Nephron (organoid): ENCODE measurements at regions not wholly inside any gene's neighbourhood (a gene's known extent, or its start where the extent isn't known, plus 50 kb on each side); places are given as distances from the start of the nearest gene placed in this dataset.

ENCODE experiments used
- H3K27ac Mint-ChIP-seq, 3 experiments: 2 replicates each; pipeline ENCODE4 v1.8.0; 2020; ENCODE audit warnings: mixed read lengths in 3 of 3, mild to moderate bottlenecking in 2 of 3, moderate library complexity in 1 of 3
- H3K27me3 Mint-ChIP-seq: 2 replicates; pipeline ENCODE4 v1.8.0; 2021; ENCODE audit warnings: low read depth, mild to moderate bottlenecking, moderate library complexity, mixed read lengths
- H3K36me3 Mint-ChIP-seq: 2 replicates; pipeline ENCODE4 v1.8.0; 2020; ENCODE audit warnings: low read depth, mixed read lengths
- H3K4me1 Mint-ChIP-seq: 2 replicates; pipeline ENCODE4 v1.8.0; 2020; ENCODE audit warnings: mixed read lengths
- H3K4me3 Mint-ChIP-seq, 3 experiments: 2 replicates each; pipeline ENCODE4 v1.8.0; 2020; ENCODE audit warnings: mild to moderate bottlenecking in 3 of 3, mixed read lengths in 3 of 3, moderate library complexity in 2 of 3
- H3K9me3 Mint-ChIP-seq: 2 replicates; pipeline ENCODE4 v1.8.0; 2020; ENCODE audit warnings: mixed read lengths
- CTCF ChIP-seq, 3 experiments: fragments of 200-600 bp; sonication (generic); IDR thresholded peaks; one replicate each; pipeline ENCODE4 v1.5.0; 2021; ENCODE audit warnings: antibody characterized with exemption in 3 of 3; ENCODE audit not compliant: unreplicated experiment in 3 of 3

GRCh38 chr5:9955586-9955985, 294.1 kb downstream of the ATPSCKMT start:
- Mint-ChIP-seq H3K27ac (no peak overlapping the region), H3K4me1 (no peaks in the 10 kb centered on the region), H3K27me3 (no peaks in the 10 kb centered on the region), H3K4me3 (no peak overlapping the region), H3K36me3 (no peaks in the 10 kb centered on the region), H3K9me3 (no peaks in the 10 kb centered on the region)
- no peak for TF ChIP-seq CTCF (IDR thresholded peaks at IDR 0.05; ENCODE audit: unreplicated experiment in 3 of 3)

GRCh38 chr5:9954869-9955268, 294.8 kb downstream of the ATPSCKMT start:
- H3K27me3 Mint-ChIP-seq = no peaks in the 10 kb centered on the region
- H3K9me3 Mint-ChIP-seq = peaks cover 3% of the 10 kb centered on the region
- H3K27ac Mint-ChIP-seq = no peak overlapping the region
- no peaks in the 10 kb centered on the region for H3K4me1 Mint-ChIP-seq
- TF ChIP-seq CTCF (IDR thresholded peaks at IDR 0.05; ENCODE audit: unreplicated experiment in 3 of 3) = no peak
- no peaks in the 10 kb centered on the region for H3K36me3 Mint-ChIP-seq
- no peak overlapping the region for H3K4me3 Mint-ChIP-seq

DNA sequence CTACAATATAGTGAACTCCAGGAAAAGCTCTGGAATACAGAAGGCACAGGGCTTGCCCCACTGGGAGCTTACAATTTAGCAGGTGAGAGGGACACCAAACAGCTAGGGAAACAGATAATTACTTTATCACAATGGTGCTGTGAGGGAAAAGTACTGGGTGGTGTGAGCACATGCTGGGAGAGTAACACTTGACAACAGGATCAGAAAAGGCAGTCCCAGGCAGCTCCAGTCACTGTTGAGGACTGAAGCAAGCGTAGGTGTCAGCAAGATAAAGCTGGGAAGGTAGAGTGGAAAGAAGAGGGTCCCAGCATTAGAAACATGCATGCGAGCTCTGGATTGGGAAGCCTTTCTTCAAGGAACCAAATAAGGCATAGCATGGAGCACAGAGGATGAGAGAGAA, 296.0 kb downstream of the ATPSCKMT start:
- H3K4me3 Mint-ChIP-seq = no peak overlapping the region

GRCh38 chr5:9951865-9952516, 297.7 kb downstream of the ATPSCKMT start:
- Mint-ChIP-seq H3K36me3 (no peaks in the 10 kb centered on the region), H3K9me3 (peaks cover 4% of the 10 kb centered on the region), H3K27me3 (no peaks in the 10 kb centered on the region), H3K27ac (no peak overlapping the region), H3K4me1 (peaks cover 10% of the 10 kb centered on the region), H3K4me3 (no peak overlapping the region)
- TF ChIP-seq CTCF (IDR thresholded peaks at IDR 0.05; ENCODE audit: unreplicated experiment in 3 of 3) = no peak

More for the DNA sequence above, 296.0 kb downstream of the ATPSCKMT start:
- Mint-ChIP-seq H3K9me3 (peaks cover 4% of the 10 kb centered on the region), H3K27ac (no peak overlapping the region), H3K27me3 (no peaks in the 10 kb centered on the region), H3K4me1 (no peaks in the 10 kb centered on the region), H3K36me3 (no peaks in the 10 kb centered on the region)
- TF ChIP-seq CTCF (IDR thresholded peaks at IDR 0.05; ENCODE audit: unreplicated experiment in 3 of 3) = no peak

DNA sequence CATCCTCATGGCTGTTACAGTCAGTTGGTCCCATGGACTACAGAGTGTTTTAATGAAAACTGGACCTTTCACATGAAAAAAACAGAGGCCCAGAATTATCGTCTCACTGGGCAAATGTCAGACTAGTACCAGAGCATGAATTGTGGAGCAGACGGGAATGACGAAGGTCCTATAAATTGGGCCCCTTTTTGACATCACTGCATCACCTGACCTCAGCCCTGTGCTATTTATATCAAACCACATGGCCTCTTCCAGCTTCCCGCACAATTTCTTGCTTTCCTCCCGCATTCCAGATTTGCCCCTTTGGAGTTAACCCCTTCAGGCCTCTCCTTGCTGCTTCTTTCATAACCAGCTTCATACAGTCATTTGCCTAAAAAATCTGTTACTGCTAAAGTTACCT, 301.7 kb downstream of the ATPSCKMT start:
- Mint-ChIP-seq H3K9me3 (peaks cover 4% of the 10 kb centered on the region), H3K27me3 (peaks cover 4% of the 10 kb centered on the region), H3K36me3 (no peaks in the 10 kb centered on the region), H3K4me1 (peaks cover 10% of the 10 kb centered on the region), H3K27ac (peak overlapping the region in 2 of 3 experiments; percentile 28 to 39), H3K4me3 (no peak overlapping the region)
- TF ChIP-seq CTCF (IDR thresholded peaks at IDR 0.05; ENCODE audit: unreplicated experiment in 3 of 3) = no peak

DNA sequence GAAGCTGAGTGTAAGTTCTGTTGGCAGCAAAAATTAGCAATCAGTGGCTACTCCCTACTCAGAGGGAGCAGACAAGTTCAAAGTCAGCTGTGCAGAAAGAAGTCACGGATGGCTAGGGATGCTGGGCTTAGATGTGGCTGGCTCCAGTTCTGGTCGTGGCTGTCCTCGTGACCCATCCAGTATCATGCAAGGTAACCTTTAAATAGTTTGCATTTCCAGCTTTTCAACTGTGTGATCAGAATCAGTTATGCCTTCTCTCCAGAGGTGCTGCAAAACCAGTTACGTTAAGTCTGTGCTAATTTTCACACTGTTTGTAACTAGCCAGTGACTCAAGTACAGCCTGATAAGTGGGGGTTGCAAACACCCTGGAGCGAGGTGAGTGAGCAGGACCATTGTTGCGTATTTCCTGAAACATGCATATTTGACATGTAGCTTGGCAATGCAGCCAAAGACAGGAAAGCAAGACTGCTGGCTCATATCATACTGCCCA, 302.4 kb downstream of the ATPSCKMT start:
- TF ChIP-seq CTCF (IDR thresholded peaks at IDR 0.05; ENCODE audit: unreplicated experiment in 3 of 3) = no peak
- Mint-ChIP-seq H3K27ac (peak overlapping the region; percentile 28 to 72 (median 63)), H3K4me3 (no peak overlapping the region), H3K9me3 (peaks cover 4% of the 10 kb centered on the region), H3K4me1 (peaks cover 10% of the 10 kb centered on the region), H3K36me3 (no peaks in the 10 kb centered on the region), H3K27me3 (peaks cover 4% of the 10 kb centered on the region)
